Stimulated activated CD8-positive, alpha-beta memory T cell treated with anti-CD3 and anti-CD28 coated beads, Interleukin-12 subunit alpha, Interleukin-12 subunit beta, amount 100 ng/mL, for 4 hours (primary cell): ENCODE measurements at regions not wholly inside any gene's neighbourhood (a gene's known extent, or its start where the extent isn't known, plus 50 kb on each side); places are given as distances from the start of the nearest gene placed in this dataset.
"Not testable (repeated sequence)": the region's sequence is repeated elsewhere in the genome, so short reads cannot be mapped to it uniquely, and the experiment has no call there.

Experiments used
- DNase-seq: peaks from one replicate; pipeline ENCODE4 v3.0.0-alpha.2; 2020; ENCODE audit warnings: low read depth

DNA sequence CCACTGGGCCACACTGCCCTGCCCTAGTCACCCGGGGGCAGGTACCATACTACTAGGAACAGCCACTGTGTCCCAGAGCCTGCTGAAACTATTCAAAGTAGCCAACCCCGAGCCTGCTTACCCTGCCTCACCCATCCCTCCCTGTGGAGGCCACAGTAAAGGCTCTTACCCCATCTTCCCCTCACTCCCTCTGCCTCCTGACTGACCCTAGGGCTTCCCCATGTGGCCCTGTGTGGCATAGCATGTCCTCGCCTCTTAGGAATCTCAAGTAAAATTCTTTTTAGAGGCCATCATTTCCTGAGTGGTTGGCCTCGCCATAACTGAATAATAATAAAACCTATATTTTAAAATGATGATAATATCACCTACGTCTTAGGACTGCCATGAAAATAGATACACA is 112.2 kb upstream of the SLC6A11 start:
- no peak for DNase-seq

GRCh38 chr3:10706156-10706739 is 109.8 kb upstream of the SLC6A11 start:
- no peak for DNase-seq

- no peak for DNase-seq
Measured at GRCh38 chr3:10706740-10707399, 109.2 kb upstream of the SLC6A11 start.

- DNase-seq, result no peak
Measured at GRCh38 chr3:10707400-10708215, 108.4 kb upstream of the SLC6A11 start.

- no peak for DNase-seq
Measured at GRCh38 chr3:10708216-10708893, 107.7 kb upstream of the SLC6A11 start.

DNA sequence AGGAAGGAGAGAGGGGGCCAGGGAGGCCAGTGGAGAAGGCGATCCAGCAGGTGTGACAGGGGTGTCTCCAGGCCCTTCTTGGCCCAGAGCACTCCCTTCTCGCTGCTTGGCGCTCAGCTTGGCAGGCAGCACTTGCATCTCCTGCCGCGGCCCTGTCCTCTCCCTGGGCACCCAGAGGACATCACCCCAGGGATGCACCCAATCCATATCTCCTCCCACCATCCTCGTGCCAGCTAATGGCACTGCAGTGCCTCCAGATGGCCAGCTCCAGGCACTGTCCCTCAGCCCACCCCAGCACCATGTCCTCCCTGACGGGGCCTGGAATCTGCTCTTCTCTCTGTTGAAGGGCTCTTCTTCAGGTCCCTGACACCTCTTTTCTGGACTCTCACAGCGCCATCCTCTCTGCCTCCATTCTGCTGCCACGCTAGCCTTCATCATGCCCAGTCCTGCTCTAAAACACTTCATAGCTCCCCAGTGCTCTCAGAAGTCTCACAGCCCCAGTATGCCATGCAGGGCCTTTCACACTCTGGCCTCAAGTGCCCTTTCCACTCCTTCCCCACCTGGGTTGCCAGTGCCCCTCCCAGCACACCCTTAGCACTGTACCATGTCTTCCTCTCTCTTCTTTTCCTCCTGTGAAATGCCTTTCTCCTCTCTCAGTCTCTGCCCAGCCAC is 106.8 kb upstream of the SLC6A11 start:
- DNase-seq, result no peak

- DNase-seq, result no peak
Measured at GRCh38 chr3:10712121-10712520, 103.9 kb upstream of the SLC6A11 start.

DNA sequence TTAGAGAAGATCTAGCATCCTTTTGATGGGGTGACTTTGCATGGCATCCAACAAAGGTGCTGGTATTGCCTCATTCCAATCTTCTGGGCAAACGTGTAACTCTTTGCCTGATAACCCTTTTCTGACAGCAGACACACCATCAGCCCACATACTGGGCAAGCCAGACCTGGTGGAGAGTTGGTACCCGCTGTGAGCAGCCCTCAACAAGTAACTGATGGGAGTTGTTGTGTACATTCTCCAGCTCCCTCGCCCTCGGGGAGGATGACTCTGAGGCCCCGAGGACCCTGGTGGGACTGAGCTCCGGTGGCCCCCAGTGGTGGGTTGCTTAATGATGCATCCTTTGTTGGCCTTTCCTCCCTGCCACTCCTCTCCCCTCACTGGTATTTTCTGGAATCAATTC is 102.4 kb upstream of the SLC6A11 start:
- no peak for DNase-seq

GRCh38 chr3:10715886-10716285 is 100.1 kb upstream of the SLC6A11 start:
- no peak for DNase-seq

GRCh38 chr3:10716964-10717363 is 99.1 kb upstream of the SLC6A11 start:
- no peak for DNase-seq

GRCh38 chr3:10717756-10718155 is 98.3 kb upstream of the SLC6A11 start:
- no peak for DNase-seq

- DNase-seq, result no peak
Measured at GRCh38 chr3:10721101-10721500, 94.9 kb upstream of the SLC6A11 start.

DNA sequence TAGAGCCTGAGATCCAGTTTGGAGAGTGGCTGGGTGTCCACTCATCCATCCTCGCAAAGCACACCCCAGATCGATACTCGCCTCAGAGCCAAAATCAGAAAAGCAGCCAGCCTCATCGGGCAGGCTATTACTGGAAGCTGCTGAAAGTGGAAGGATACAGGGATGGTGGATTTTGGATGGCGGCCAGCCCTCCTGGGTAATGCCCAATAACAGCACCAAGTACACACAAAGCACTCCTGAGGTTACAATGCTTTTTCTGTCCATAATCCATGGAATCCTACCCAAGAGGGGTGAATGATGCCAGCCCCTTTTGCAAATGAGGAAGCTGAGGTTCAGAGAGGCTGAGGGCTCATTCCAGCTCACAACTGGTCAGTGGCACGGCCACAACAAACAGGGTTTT is 93.1 kb upstream of the SLC6A11 start:
- DNase-seq, result no peak

DNA sequence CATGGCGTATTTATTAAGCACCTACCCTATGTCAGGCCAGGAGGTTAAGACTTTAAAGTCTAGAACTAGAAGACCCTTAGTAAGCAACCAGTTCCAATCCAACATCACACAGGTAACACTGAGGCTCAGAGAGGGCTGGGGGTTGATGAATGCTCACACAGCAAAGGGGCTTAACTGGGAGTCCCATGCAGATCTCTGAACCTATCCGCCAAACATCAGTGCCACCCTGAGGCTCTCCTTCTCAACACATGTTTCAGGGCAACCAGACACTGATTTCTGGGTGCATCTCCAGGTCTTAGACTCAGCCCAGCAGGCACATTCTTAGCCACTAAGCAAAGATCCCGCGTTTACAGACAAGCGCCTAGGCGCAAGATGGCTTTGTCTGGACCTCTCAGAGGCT is 92.0 kb upstream of the SLC6A11 start:
- no peak for DNase-seq

DNA sequence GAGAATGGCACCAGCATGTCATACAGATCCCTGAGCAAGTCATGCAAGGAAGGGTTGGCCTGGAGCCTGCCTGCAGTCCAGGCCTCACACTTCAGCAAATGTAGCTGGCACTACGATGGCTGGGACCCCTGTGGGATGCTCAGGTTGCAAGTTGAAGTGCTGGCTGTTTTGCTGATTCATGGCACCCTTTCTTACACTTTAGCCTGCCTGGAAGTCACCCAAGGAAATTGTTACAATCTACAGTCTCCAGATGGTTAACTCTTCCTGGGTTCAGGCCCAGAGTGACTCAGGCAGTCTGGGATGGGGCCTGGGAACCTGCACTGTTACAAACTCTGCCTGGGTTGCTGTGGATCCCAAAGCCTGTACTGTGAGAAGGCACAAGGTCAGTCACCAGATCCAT is 91.0 kb upstream of the SLC6A11 start:
- DNase-seq, result no peak

- no peak for DNase-seq
Measured at GRCh38 chr3:10725846-10726245, 90.2 kb upstream of the SLC6A11 start.

DNA sequence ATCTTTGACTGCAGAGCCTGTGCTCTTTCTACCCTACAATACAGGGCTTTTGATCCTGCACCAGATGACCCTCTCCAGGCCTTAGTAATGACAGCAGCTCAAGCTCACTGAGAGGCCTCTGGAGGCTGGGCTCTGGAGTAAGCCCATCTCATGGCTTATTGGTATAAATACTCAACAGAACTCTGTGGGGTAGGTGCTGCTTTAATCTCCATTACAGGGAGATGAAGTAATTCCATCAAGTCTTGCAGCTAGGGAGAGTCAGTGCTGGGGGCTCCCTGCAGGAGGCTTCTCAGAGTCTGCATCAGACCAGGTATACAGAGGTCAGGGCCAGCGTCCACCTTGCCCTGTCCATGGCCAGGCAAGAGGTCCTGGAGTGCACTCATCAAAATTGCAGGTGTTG is 89.2 kb upstream of the SLC6A11 start:
- no peak for DNase-seq

DNA sequence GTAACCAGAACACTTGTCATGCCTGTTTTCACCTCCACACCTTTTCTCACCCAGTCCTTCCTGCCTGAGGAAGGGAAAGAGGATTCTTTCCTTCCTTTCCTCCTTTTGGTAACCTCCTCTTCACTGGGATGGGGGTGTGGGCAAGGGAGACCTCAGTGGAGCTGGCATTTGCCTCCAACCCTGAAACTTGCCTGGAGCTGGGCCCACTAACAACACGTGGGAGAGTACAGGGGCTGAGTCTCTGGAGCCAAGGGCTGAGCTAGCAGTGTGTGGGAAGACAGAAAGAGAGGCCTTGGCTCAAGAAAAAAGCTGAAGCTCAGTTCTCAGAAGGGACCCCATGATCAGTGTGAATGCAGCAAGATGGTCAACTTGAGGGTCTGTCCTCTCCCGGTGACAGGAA is 86.6 kb upstream of the SLC6A11 start:
- no peak for DNase-seq

DNA sequence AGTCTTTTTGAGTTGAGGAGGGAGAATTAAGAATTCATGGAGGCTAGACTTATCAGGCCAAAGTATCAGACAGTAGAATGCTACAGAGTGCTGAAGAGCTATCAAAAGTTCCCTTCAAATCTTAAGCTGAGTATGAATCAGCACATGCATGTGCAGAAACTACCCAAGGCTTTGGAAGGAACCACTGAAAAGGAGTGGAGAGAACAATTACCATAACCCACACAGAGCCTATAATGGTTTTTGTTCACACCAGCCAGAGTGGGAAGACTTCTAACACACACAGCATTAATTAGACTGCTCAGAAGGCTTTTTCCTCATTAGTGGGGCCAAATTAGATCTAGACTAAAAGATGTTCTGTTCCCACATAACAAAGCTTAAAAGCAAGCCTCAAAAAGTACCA is 83.7 kb upstream of the SLC6A11 start:
- DNase-seq, result no peak

DNA sequence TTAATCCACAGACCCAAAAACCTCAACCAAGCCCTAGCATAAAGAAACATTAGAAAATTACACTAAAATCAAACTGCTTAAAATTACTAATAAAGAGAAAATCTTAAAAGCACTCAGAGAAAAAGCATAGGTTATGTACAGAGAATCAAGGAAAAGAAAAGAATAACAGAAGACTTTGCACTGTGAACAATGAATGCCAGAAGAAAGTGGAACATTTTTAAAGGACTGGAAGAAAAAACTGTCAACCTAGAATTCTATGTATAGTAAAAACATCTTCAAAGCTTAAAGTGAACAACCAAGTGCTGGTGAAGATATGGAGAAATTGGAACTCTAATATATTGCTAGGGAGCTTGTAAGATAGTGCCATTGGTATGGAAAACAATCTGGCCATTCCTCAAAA is 82.7 kb upstream of the SLC6A11 start:
- DNase-seq, result no peak

DNA sequence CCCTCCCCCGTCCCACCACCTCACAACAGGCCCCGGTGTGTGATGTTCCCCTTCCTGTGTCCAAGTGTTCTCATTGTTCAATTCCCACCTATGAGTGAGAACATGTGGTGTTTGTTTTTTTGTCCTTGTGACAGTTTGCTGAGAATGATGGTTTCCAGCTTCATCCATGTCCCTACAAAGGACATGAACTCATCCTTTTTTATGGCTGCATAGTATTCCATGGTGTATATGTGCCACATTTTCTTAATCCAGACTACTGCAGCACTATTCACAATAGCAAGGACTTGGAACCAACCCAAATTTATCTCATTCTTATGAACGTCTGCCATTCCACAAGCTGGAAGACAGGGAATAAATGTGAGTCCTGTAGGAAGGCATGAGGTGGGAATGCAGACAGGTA is 79.6 kb upstream of the SLC6A11 start:
- not testable (repeated sequence) for DNase-seq

DNA sequence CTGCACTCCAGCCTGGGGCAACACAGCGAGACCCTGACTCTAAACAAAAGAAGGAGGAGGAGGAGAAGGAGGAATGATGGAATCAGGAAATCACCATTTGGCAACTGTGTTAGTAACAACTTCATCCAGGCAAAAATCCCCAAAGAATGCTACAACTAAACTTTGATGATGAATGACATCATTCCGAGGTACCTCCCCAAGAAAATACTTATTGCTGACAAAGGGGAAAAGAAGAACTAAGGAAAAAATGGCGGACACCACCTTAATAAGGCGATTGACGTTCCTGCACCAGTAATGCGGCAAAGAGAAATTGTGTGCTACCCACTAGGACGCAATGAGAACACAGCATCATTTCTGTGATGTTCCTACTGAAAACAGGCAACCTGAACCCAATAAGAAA is 78.2 kb upstream of the SLC6A11 start:
- no peak for DNase-seq
